C1 segment of cervical spinal cord (tissue), 14 donors: ENCODE measurements at regions not wholly inside any gene's neighbourhood (a gene's known extent, or its start where the extent isn't known, plus 50 kb on each side); places are given as distances from the start of the nearest gene placed in this dataset.
"Not testable (repeated sequence)": the region's sequence is repeated elsewhere in the genome, so short reads cannot be mapped to it uniquely, and the experiment has no call there.

Experiments used
- DNase-seq, 14 donors: peaks; one replicate each; lab custom pipeline; 2025; lab: John Stamatoyannopoulos, UW

- not testable (repeated sequence) for DNase-seq
Measured at GRCh38 chr16:22572331-22573224, 61.9 kb downstream of the NPIPB5 start.

GRCh38 chr16:22573225-22573530 lies 62.5 kb downstream of the NPIPB5 start:
- not testable (repeated sequence) for DNase-seq

GRCh38 chr16:22576506-22576905 lies 65.8 kb downstream of the NPIPB5 start:
- not testable (repeated sequence) for DNase-seq

GRCh38 chr16:22583195-22583594 lies 72.5 kb downstream of the NPIPB5 start:
- DNase-seq = not testable (repeated sequence)

GRCh38 chr16:22584459-22584858 lies 73.8 kb downstream of the NPIPB5 start:
- DNase-seq = not testable (repeated sequence)

- DNase-seq = not testable (repeated sequence)
Measured at GRCh38 chr16:22584941-22585340, 74.2 kb downstream of the NPIPB5 start.

GRCh38 chr16:22585431-22585830 lies 74.7 kb downstream of the NPIPB5 start:
- DNase-seq = not testable (repeated sequence)

GRCh38 chr16:22586732-22587131 lies 76.0 kb downstream of the NPIPB5 start:
- not testable (repeated sequence) for DNase-seq

- not testable (repeated sequence) for DNase-seq
Measured at GRCh38 chr16:22589757-22590156, 79.1 kb downstream of the NPIPB5 start.

- DNase-seq = not testable (repeated sequence)
Measured at GRCh38 chr16:22596445-22597045, 85.9 kb downstream of the NPIPB5 start.

GRCh38 chr16:22603744-22604143 lies 93.1 kb downstream of the NPIPB5 start:
- DNase-seq = not testable (repeated sequence)

- DNase-seq = not testable (repeated sequence)
Measured at GRCh38 chr16:22606619-22607018, 95.9 kb downstream of the NPIPB5 start.

- not testable (repeated sequence) for DNase-seq
Measured at GRCh38 chr16:22609798-22610197, 99.1 kb downstream of the NPIPB5 start.

GRCh38 chr16:22611128-22611527 lies 100.4 kb downstream of the NPIPB5 start:
- not testable (repeated sequence) for DNase-seq

GRCh38 chr16:22614271-22614947 lies 103.7 kb downstream of the NPIPB5 start:
- no peak for DNase-seq

- DNase-seq = no peak
Measured at GRCh38 chr16:22618842-22619241, 108.2 kb downstream of the NPIPB5 start.

GRCh38 chr16:22621586-22622155 lies 111.0 kb downstream of the NPIPB5 start:
- DNase-seq = no peak

GRCh38 chr16:22622703-22623102 lies 112.0 kb downstream of the NPIPB5 start:
- no peak for DNase-seq

- no peak for DNase-seq
Measured at GRCh38 chr16:22623351-22623781, 112.7 kb downstream of the NPIPB5 start.

GRCh38 chr16:22624038-22624799 lies 113.5 kb downstream of the NPIPB5 start:
- DNase-seq = no peak
